Tibial nerve (tissue), 4 donors: ENCODE measurements at regions not wholly inside any gene's neighbourhood (a gene's known extent, or its start where the extent isn't known, plus 50 kb on each side); places are given as distances from the start of the nearest gene placed in this dataset.

Source experiments
- DNase-seq, 2 donors: peaks; one replicate each; pipeline ENCODE4 v3.0.0-alpha.2; 2019; ENCODE audit warnings: low spot score in 2 of 2
- H3K27ac ChIP-seq, 4 donors: fragments of 200-600 bp; sonication (generic) in 3 of 4; one replicate each; pipeline ENCODE4 v1.5.1; 2017 to 2019; ENCODE audit warnings: mild to moderate bottlenecking in 1 of 4
- H3K27me3 ChIP-seq, 2 donors: fragments of 200-600 bp; sonication (generic) in 1 of 2; one replicate each; pipeline versions ENCODE4 v1.5.1 to v1.6.0; 2017 to 2019
- H3K36me3 ChIP-seq, 3 donors: fragments of 200-600 bp; sonication (generic); one replicate each; pipeline ENCODE4 v1.5.1; 2018 to 2019
- H3K4me1 ChIP-seq, 4 donors: fragments of 200-600 bp; sonication (generic) in 3 of 4; one replicate each; pipeline ENCODE4 v1.5.1; 2017 to 2019
- H3K4me3 ChIP-seq, 4 donors: fragments of 200-600 bp; sonication (generic) in 3 of 4; one replicate each; pipeline ENCODE4 v1.5.1; 2017 to 2019; ENCODE audit warnings: mild to moderate bottlenecking in 1 of 4, moderate library complexity in 1 of 4
- H3K9me3 ChIP-seq, 4 donors: fragments of 200-600 bp; sonication (generic) in 3 of 4; one replicate each; pipeline ENCODE4 v1.5.1; 2017 to 2019
- EP300 ChIP-seq, 2 donors: sonication (generic); formaldehyde crosslinking; IDR thresholded peaks; one replicate each; pipeline ENCODE4 v1.6.1; 2017; ENCODE audit warnings: antibody characterized with exemption in 2 of 2, mild to moderate bottlenecking in 1 of 2
- POLR2A ChIP-seq, 2 donors: fragments of 450-650 bp; IDR thresholded peaks; one replicate each; pipeline ENCODE4 v1.6.1; 2017; ENCODE audit warnings: antibody characterized with exemption in 2 of 2, mild to moderate bottlenecking in 2 of 2, moderate library complexity in 2 of 2
- WGBS, 2 donors: methylation state at CpG; one replicate each; pipeline ENCODE4 v1.1.5; 2018; 5-methylcytosine and 5-hydroxymethylcytosine counted together
- TF ChIP-seq, protein P1 (sequence below), 5 experiments: fragments of 200-600 bp in 3 of 5; fragments of 450-650 bp in 2 of 5; sonication (generic) in 3 of 5; IDR thresholded peaks; one replicate each; pipeline ENCODE4 v1.5.1; 2016 to 2019; ENCODE audit warnings: antibody characterized with exemption in 5 of 5, mild to moderate bottlenecking in 3 of 5, moderate library complexity in 2 of 5

DNA sequence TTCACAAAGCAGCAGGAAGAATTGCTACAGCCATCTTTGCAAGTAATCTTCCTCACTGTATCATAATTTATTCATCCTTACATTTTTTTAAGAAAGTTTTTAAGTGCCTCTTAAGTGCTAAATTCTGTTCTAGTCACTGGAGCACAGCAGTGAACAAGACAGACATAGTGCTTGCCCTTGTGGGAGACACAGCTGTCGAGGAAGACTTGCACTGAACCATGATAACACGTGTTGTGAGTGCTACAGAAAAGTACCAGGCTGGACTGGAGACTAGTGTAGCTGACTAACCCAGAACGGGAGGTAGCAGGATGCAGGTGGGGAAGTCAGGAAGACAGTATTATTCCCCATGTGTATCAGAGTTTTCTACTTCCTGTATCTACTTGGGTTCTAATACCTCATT lies 300.6 kb downstream of the TBL1XR1 start:
- H3K9me3 ChIP-seq = no peaks in the 10 kb centered on the region

DNA sequence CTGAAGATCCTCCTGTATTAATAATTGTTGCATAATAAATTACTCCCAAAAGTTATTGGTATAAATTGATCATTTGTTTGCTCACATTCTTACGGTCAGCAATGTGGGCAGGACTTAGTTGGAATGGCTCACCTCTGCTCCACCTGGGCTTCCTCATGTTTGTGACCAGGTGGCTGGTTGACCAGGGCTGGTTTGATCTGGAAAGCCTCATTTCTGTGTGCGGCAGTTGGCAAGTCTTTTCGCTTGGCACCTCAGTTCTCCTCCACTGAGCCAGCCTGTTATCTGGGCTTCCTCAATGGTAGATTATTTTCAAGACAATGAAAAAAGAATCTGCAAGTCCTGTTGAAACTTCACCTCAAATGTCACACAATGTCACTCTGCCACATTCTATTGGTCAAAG lies 301.1 kb downstream of the TBL1XR1 start:
- Histone ChIP-seq H3K27ac (no peak overlapping the region), H3K36me3 (no peaks in the 10 kb centered on the region), H3K9me3 (no peaks in the 10 kb centered on the region), H3K27me3 (no peaks in the 10 kb centered on the region), H3K4me1 (no peaks in the 10 kb centered on the region), H3K4me3 (no peak overlapping the region)
- TF ChIP-seq EP300 (IDR thresholded peaks at IDR 0.05) (no peak), POLR2A (IDR thresholded peaks at IDR 0.05) (no peak)
- TF ChIP-seq, protein P1, sequence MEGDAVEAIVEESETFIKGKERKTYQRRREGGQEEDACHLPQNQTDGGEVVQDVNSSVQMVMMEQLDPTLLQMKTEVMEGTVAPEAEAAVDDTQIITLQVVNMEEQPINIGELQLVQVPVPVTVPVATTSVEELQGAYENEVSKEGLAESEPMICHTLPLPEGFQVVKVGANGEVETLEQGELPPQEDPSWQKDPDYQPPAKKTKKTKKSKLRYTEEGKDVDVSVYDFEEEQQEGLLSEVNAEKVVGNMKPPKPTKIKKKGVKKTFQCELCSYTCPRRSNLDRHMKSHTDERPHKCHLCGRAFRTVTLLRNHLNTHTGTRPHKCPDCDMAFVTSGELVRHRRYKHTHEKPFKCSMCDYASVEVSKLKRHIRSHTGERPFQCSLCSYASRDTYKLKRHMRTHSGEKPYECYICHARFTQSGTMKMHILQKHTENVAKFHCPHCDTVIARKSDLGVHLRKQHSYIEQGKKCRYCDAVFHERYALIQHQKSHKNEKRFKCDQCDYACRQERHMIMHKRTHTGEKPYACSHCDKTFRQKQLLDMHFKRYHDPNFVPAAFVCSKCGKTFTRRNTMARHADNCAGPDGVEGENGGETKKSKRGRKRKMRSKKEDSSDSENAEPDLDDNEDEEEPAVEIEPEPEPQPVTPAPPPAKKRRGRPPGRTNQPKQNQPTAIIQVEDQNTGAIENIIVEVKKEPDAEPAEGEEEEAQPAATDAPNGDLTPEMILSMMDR (IDR thresholded peaks at IDR 0.05) = no peak
- no peak for DNase-seq
- 94 to 97% methylated on average over 3 of the region's 3 CpGs for WGBS, 2 donors

More for the DNA sequence above, 300.6 kb downstream of the TBL1XR1 start:
- Histone ChIP-seq H3K27ac (no peak overlapping the region), H3K36me3 (no peaks in the 10 kb centered on the region), H3K4me1 (no peaks in the 10 kb centered on the region), H3K4me3 (no peak overlapping the region), H3K27me3 (no peaks in the 10 kb centered on the region)
- DNase-seq = no peak
- TF ChIP-seq EP300 (IDR thresholded peaks at IDR 0.05) (no peak), POLR2A (IDR thresholded peaks at IDR 0.05) (no peak)
- TF ChIP-seq, protein P1 (IDR thresholded peaks at IDR 0.05) = no peak
- 62 to 77% methylated on average over 3 of the region's 3 CpGs for WGBS, 2 donors

DNA sequence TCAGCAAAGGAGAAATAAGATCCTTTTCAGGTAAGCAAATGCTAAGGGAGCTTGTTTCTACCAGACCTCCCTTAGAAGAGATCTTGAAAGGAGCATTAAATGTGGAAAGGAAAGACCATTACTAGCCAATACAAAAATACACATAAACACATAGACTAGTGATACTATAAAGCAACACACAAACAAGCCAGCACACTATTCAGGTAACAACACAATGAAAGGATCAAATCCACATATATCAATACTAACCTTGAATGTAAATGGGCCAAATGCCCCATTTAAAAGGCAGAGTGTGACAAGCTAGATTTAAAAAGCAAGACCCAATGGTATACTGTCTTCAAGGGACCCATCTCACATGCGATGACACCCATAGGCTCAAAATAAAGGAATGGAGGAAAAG lies 317.6 kb downstream of the TBL1XR1 start:
- no peaks in the 10 kb centered on the region for H3K4me1 ChIP-seq
- no peak overlapping the region for H3K27ac ChIP-seq
- no peaks in the 10 kb centered on the region for H3K27me3 ChIP-seq
- peaks cover 0 to 56% (median 6%) of the 10 kb centered on the region in 4 donors for H3K9me3 ChIP-seq
- H3K36me3 ChIP-seq = no peaks in the 10 kb centered on the region
- H3K4me3 ChIP-seq = no peak overlapping the region
- WGBS, 2 donors = 95 to 97% methylated on average over 1 of the region's 1 CpG
- TF ChIP-seq POLR2A (IDR thresholded peaks at IDR 0.05) (no peak), EP300 (IDR thresholded peaks at IDR 0.05) (no peak)
- TF ChIP-seq, protein P1 (IDR thresholded peaks at IDR 0.05) = no peak
- no peak for DNase-seq

GRCh38 chr3:176873261-176873660 lies 324.0 kb downstream of the TBL1XR1 start:
- H3K4me3 ChIP-seq = no peak overlapping the region
- H3K27me3 ChIP-seq = no peaks in the 10 kb centered on the region
- WGBS, 2 donors = 95 to 96% methylated on average over 1 of the region's 1 CpG
- H3K9me3 ChIP-seq = peaks cover 0 to 31% (median 0%) of the 10 kb centered on the region in 4 donors
- no peak overlapping the region for H3K27ac ChIP-seq
- TF ChIP-seq EP300 (IDR thresholded peaks at IDR 0.05) = no peak
- TF ChIP-seq POLR2A (IDR thresholded peaks at IDR 0.05) = no peak
- TF ChIP-seq, protein P1 (IDR thresholded peaks at IDR 0.05) = no peak
- peaks cover 0 to 5% (median 0%) of the 10 kb centered on the region in 4 donors for H3K4me1 ChIP-seq
- DNase-seq = no peak
- H3K36me3 ChIP-seq = no peaks in the 10 kb centered on the region

DNA sequence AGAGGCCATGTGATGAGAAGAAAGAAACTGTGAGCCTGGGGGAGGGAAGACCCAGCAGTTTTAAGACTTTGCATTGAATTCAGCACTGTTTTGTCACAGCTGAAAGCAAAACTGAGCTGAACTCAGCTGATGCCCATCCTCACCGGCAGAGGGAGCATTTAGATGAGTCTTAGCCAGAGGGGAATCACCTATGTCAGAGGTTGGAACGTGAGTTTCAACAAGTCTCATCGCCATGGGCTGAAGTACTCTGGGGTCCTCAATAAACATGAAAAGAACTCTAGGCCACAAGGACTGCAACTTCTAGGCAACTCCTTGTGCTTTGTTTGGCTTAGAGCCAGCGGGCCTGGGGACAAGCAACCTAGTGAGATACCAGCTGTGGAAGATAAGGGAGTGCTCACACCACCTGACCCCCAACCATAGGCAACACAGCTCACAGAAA lies 324.5 kb downstream of the TBL1XR1 start:
- DNase-seq = peak in 1 of 2 donors; percentile 34

More for the DNA sequence above, 324.5 kb downstream of the TBL1XR1 start:
- TF ChIP-seq, protein P1 (IDR thresholded peaks at IDR 0.05) = peak; percentile 41 to 71 (median 52)
- TF ChIP-seq POLR2A (IDR thresholded peaks at IDR 0.05) (no peak), EP300 (IDR thresholded peaks at IDR 0.05) (no peak)
- Histone ChIP-seq H3K4me3 (no peak overlapping the region), H3K27me3 (no peaks in the 10 kb centered on the region), H3K27ac (no peak overlapping the region), H3K36me3 (no peaks in the 10 kb centered on the region), H3K4me1 (peaks cover 0 to 5% (median 0%) of the 10 kb centered on the region in 4 donors), H3K9me3 (peaks cover 0 to 27% (median 0%) of the 10 kb centered on the region in 4 donors)
- 22 to 24% methylated on average over 4 of the region's 4 CpGs for WGBS, 2 donors
